K562 (cell line): ENCODE measurements at regions not wholly inside any gene's neighbourhood (a gene's known extent, or its start where the extent isn't known, plus 50 kb on each side); places are given as distances from the start of the nearest gene placed in this dataset.
A peak's percentile ranks its signal among the peaks of the same experiment; 100 is the strongest.

ENCODE experiments used
- ATAC-seq: fragments of 200-7000 bp; cut with Tn5 transposase; 3 replicates; pipeline ENCODE4 v1.9.1; 2020; ENCODE audit warnings: moderate library complexity
- BruUV-seq: library from RNA; stranded (reverse); fragments of 400-500 nt; replicated peaks from 2 replicates; lab custom pipeline; 2021; lab: Mats Ljungman, UMichigan
- CTCF ChIA-PET: fragments of 300-600 bp; formaldehyde crosslinking; extraction: SDS; loops from one replicate; lab custom pipeline; 2021; ENCODE audit warnings: low intra/inter-chr PET ratio; lab: Yijun Ruan, JAX
- POLR2A ChIA-PET: fragments of 300-600, 350-650 bp; sonication (Branson Sonifier 250); formaldehyde crosslinking; extraction: SDS; loops from one replicate; lab custom pipeline; 2021; ENCODE audit warnings: antibody characterized with exemption, inconsistent platforms; lab: Yijun Ruan, JAX
- DNase-seq, 4 experiments: peaks; one replicate each; pipeline versions ENCODE4 v3.0.0 to v3.0.0-alpha.2; 2011 to 2018; ENCODE audit warnings: low spot score in 3 of 4, mixed read lengths in 3 of 4; ENCODE audit errors: extremely low read depth in 1 of 4
- FAIRE-seq: peaks from 2 replicates; lab custom pipeline; 2011; peaks lifted over from hg19 to GRCh38; lab: Jason Lieb, UNC
- H2AFZ ChIP-seq: 2 replicates; pipeline ENCODE4 v1.6.0; 2011; ENCODE audit warnings: low read depth, low read length, control low read depth, inconsistent platforms
- H3K27ac ChIP-seq: fragments of 200-600 bp; 3 replicates; pipeline ENCODE4 v1.8.0; 2011; ENCODE audit warnings: low read depth, mild to moderate bottlenecking, control low read depth, inconsistent platforms, low read length, moderate library complexity, mixed read lengths; ENCODE audit errors: extremely low read depth
- H3K27me3 ChIP-seq, 2 experiments: fragments of 300-600 bp in 1 of 2; 2 replicates in 1 of 2; 3 replicates in 1 of 2; pipeline versions ENCODE4 v1.6.0 to v1.8.0; 2011; ENCODE audit warnings: inconsistent platforms in 2 of 2, low read length in 2 of 2, mild to moderate bottlenecking in 1 of 2, mixed read lengths in 1 of 2, moderate library complexity in 1 of 2; ENCODE audit not compliant: control insufficient read depth in 2 of 2, insufficient read depth in 2 of 2
- H3K36me3 ChIP-seq: fragments of 300-600 bp; 3 replicates; pipeline ENCODE4 v1.8.0; 2011; ENCODE audit warnings: mild to moderate bottlenecking, low read length, inconsistent platforms; ENCODE audit not compliant: control insufficient read depth, insufficient read depth
- H3K4me1 ChIP-seq, 2 experiments: fragments of 200-600 bp in 1 of 2; replicated peaks in 1 of 2; 2 replicates in 1 of 2; 3 replicates in 1 of 2; pipeline versions ENCODE4 v1.5.1 to v1.8.0; 2011; ENCODE audit warnings: inconsistent platforms in 2 of 2, low read length in 2 of 2, mild to moderate bottlenecking in 1 of 2, mixed read lengths in 1 of 2, moderate library complexity in 1 of 2; ENCODE audit not compliant: control insufficient read depth in 2 of 2, insufficient read depth in 2 of 2
- H3K4me2 ChIP-seq: 2 replicates; pipeline ENCODE4 v1.6.1; 2011; ENCODE audit warnings: low read length, control low read depth, inconsistent platforms, mixed read lengths; ENCODE audit not compliant: insufficient read depth
- H3K4me3 ChIP-seq: fragments of 200-600 bp; sonication (generic), shearing (Covaris generic); 2 replicates; pipeline ENCODE4 v1.5.1; 2016; ENCODE audit warnings: control low read depth, inconsistent platforms
- H3K79me2 ChIP-seq: fragments of 200-600 bp; 3 replicates; pipeline ENCODE4 v1.8.0; 2011; ENCODE audit warnings: low read length, inconsistent platforms; ENCODE audit not compliant: control insufficient read depth, insufficient read depth
- H3K9ac ChIP-seq, 2 experiments: 2 replicates each; pipeline versions ENCODE4 v1.6.0 to v1.6.1; 2011; ENCODE audit warnings: low read depth in 2 of 2, low read length in 2 of 2, control low read depth in 1 of 2, inconsistent platforms in 1 of 2, mild to moderate bottlenecking in 1 of 2, mixed read lengths in 1 of 2; ENCODE audit not compliant: insufficient read depth in 1 of 2
- H3K9me1 ChIP-seq: one replicate; pipeline ENCODE4 v1.6.0; 2011; ENCODE audit warnings: inconsistent platforms, mild to moderate bottlenecking, low read length, moderate library complexity; ENCODE audit not compliant: control insufficient read depth, insufficient read depth
- H3K9me3 ChIP-seq: replicated peaks from 2 replicates; pipeline ENCODE4 v1.5.1; 2011; ENCODE audit warnings: low read depth, low read length, inconsistent platforms; ENCODE audit not compliant: control insufficient read depth, insufficient read depth
- H4K20me1 ChIP-seq: replicated peaks from 2 replicates; pipeline ENCODE4 v1.6.1; 2011; ENCODE audit warnings: low read length, inconsistent platforms, mixed read lengths; ENCODE audit not compliant: control insufficient read depth, insufficient read depth
- E2F3 ChIP-seq: fragments of 250-450 bp; sonication (Bioruptor Pico); IDR thresholded peaks from 2 replicates; pipeline ENCODE4 v1.4.0; 2020; ENCODE audit warnings: mild to moderate bottlenecking
- MAZ ChIP-seq, 2 experiments: fragments of 450-650 bp in 1 of 2; sonication (generic) in 1 of 2; formaldehyde crosslinking; IDR thresholded peaks in 1 of 2; conservative IDR thresholded peaks in 1 of 2; 2 replicates each; pipeline versions ENCODE4 v1.4.0 to v1.5.0; 2020; ENCODE audit warnings: mild to moderate bottlenecking in 1 of 2, missing genetic modification reagents in 1 of 2
- NCOA1 ChIP-seq: fragments of 450-650 bp; IDR thresholded peaks from 2 replicates; pipeline ENCODE4 v1.6.1; 2016; ENCODE audit warnings: low read depth
- NR2C2 ChIP-seq, 2 experiments: fragments of 200-800 bp in 1 of 2; sonication (Bioruptor generic) in 1 of 2; sonication (generic) in 1 of 2; formaldehyde crosslinking in 1 of 2; IDR thresholded peaks; 2 replicates each; pipeline versions ENCODE4 v1.6.1 to v1.8.0; 2016 to 2022; ENCODE audit warnings: mild to moderate bottlenecking in 1 of 2, missing compliant biosample characterization in 1 of 2, missing genetic modification characterization in 1 of 2, missing genetic modification reagents in 1 of 2
- TCF15 ChIP-seq: fragments of 250-450 bp; sonication (Bioruptor Pico); IDR thresholded peaks from 2 replicates; pipeline ENCODE4 v1.8.0; 2022; ENCODE audit warnings: moderate library complexity, mild to moderate bottlenecking, inconsistent platforms
- TCFL5 ChIP-seq: fragments of 250-450 bp; sonication (Bioruptor Pico); conservative IDR thresholded peaks from 2 replicates; pipeline ENCODE4 v1.6.1; 2021; ENCODE audit warnings: mild to moderate bottlenecking, moderate library complexity, matching md5 sums
- ZBTB8A ChIP-seq: fragments of 450-650 bp; IDR thresholded peaks from 2 replicates; pipeline ENCODE4 v1.6.1; 2018; ENCODE audit warnings: mild to moderate bottlenecking, moderate library complexity; ENCODE audit not compliant: partially characterized antibody
- ZHX1 ChIP-seq: fragments of 150-350 bp; conservative IDR thresholded peaks from 2 replicates; pipeline ENCODE4 v1.6.1; 2014; ENCODE audit warnings: low read length
- ZNF589 ChIP-seq: fragments of 200-800 bp; sonication (Bioruptor generic); IDR thresholded peaks from 2 replicates; pipeline ENCODE4 v1.6.1; 2016; ENCODE audit warnings: low read depth, missing genetic modification characterization, missing compliant biosample characterization
- WGBS: fragments of 100-300 bp; shearing (Covaris generic); methylation state at CpG from one replicate; pipeline ENCODE4 v1.1.6; 2016; ENCODE audit warnings: low coverage, mixed read lengths; ENCODE audit not compliant: insufficient coverage; ENCODE audit errors: missing lambda C conversion rate; 5-methylcytosine and 5-hydroxymethylcytosine counted together
- in situ Hi-C: fragments of 300-500 bp; cut with MboI; formaldehyde crosslinking; loops from 4 replicates; pipeline ENCODE4 v1.15.0; 2018; ENCODE audit warnings: inconsistent platforms, mixed read lengths
- intact Hi-C: fragments of 100-400 bp; cut with micrococcal nuclease; formaldehyde crosslinking; loops from 2 replicates; pipeline ENCODE4 v1.14.2; 2022
- TF ChIP-seq, protein P1 (sequence below), 3 experiments: fragments of 200-800 bp in 1 of 3; fragments of 250-450 bp in 1 of 3; fragments of 450-650 bp in 1 of 3; sonication (Bioruptor Pico) in 1 of 3; sonication (Bioruptor generic) in 1 of 3; formaldehyde crosslinking in 1 of 3; IDR thresholded peaks; 2 replicates each; pipeline versions ENCODE4 v1.6.1 to v1.8.0; 2016 to 2022; ENCODE audit warnings: mild to moderate bottlenecking in 2 of 3, missing genetic modification characterization in 2 of 3, missing compliant biosample characterization in 1 of 3, moderate library complexity in 1 of 3

DNA sequence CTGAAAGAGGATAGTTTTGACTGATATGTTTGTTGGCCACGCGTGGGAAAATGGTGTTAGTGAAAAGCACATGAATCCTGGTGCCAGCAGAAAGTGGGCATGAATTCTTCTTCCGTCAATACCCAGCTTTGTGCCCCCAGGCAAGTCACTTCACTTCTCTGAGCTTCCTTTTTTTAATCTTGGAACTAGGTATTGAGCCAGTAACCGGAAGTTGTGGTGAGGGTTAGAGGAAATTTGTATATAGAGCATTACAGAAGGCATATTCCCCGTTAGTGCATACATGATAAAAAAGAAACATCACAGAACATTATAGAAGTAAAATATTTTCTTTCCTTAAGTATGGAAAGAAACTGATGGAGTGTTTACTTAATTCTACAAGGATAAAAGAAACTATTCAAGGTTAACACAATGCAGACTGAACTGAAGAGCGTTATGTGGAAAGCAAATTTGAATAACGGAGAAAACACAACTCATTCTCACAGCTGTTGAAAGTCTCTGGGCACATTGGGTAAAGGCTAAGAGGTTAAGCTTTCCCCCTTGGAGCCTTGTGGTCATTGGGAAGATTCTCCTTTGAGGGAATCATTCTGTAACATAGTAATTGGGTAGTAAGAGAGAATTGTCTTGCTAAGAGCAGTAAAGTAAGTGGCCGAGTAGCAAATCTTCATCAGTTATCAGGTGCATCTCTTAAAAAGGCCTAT lies 223.1 kb downstream of the BCAS1 start:
- Histone ChIP-seq H3K79me2 (no peaks in the 10 kb centered on the region), H3K36me3 (no peaks in the 10 kb centered on the region), H4K20me1 (no peaks in the 10 kb centered on the region), H3K9ac (no peak overlapping the region), H3K9me1 (no peaks in the 10 kb centered on the region), H2AFZ (peak overlapping the region; percentile 22), H3K4me1 (peaks cover 0 to 10% of the 10 kb centered on the region in 2 experiments; a peak in 2 of 5 replicates), H3K4me2 (no peak overlapping the region), H3K27ac (no peak overlapping the region), H3K9me3 (no peaks in the 10 kb centered on the region), H3K4me3 (no peak overlapping the region), H3K27me3 (no peaks in the 10 kb centered on the region)
- 67% methylated on average over 8 of the region's 8 CpGs for WGBS
- ChIA-PET CTCF (no interaction called here), POLR2A (interaction anchor here (0.7 to 2.0 kb wide), 3 partner anchors 10 to 13 kb away, joined by 3 to 8 read pairs (median 3); no protein-coding TSS in a partner anchor)
- no TSS peak for BruUV-seq
- no peak for DNase-seq
- in situ Hi-C loops (no loop called here), intact Hi-C loops (no loop called here)
- peak; percentile 35 for FAIRE-seq
- no peak for ATAC-seq
- TF ChIP-seq ZNF589 (CRISPR knock-in tag): 0 out of 2 replicates have a peak, but pooled peaks have one; percentile 18
- TF ChIP-seq ZBTB8A: no peak
- no peak for TF ChIP-seq E2F3 (CRISPR knock-in tag)
- no peak for TF ChIP-seq ZHX1
- TF ChIP-seq NR2C2 (CRISPR knock-in tag; IDR thresholded peaks at IDR 0.05): no peak
- TF ChIP-seq NR2C2 (tag; IDR thresholded peaks at IDR 0.05): 0 out of 2 replicates have a peak, but pooled peaks have one; percentile 14
- TF ChIP-seq MAZ (CRISPR knock-in tag; conservative IDR thresholded peaks at IDR 0.05 in 1 of 2, IDR thresholded peaks at IDR 0.05 in 1 of 2): no peak
- no peak for TF ChIP-seq TCF15 (CRISPR knock-in tag)
- TF ChIP-seq NCOA1: no peak
- no peak for TF ChIP-seq TCFL5 (CRISPR knock-in tag)
- TF ChIP-seq, protein P1, sequence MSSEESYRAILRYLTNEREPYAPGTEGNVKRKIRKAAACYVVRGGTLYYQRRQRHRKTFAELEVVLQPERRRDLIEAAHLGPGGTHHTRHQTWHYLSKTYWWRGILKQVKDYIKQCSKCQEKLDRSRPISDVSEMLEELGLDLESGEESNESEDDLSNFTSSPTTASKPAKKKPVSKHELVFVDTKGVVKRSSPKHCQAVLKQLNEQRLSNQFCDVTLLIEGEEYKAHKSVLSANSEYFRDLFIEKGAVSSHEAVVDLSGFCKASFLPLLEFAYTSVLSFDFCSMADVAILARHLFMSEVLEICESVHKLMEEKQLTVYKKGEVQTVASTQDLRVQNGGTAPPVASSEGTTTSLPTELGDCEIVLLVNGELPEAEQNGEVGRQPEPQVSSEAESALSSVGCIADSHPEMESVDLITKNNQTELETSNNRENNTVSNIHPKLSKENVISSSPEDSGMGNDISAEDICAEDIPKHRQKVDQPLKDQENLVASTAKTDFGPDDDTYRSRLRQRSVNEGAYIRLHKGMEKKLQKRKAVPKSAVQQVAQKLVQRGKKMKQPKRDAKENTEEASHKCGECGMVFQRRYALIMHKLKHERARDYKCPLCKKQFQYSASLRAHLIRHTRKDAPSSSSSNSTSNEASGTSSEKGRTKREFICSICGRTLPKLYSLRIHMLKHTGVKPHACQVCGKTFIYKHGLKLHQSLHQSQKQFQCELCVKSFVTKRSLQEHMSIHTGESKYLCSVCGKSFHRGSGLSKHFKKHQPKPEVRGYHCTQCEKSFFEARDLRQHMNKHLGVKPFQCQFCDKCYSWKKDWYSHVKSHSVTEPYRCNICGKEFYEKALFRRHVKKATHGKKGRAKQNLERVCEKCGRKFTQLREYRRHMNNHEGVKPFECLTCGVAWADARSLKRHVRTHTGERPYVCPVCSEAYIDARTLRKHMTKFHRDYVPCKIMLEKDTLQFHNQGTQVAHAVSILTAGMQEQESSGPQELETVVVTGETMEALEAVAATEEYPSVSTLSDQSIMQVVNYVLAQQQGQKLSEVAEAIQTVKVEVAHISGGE (CRISPR knock-in tag; IDR thresholded peaks at IDR 0.05): peak in 1 of 3 experiments; percentile 77; a peak in 2 of 6 replicates
